Aorta (tissue), 5 donors: ENCODE measurements at regions not wholly inside any gene's neighbourhood (a gene's known extent, or its start where the extent isn't known, plus 50 kb on each side); places are given as distances from the start of the nearest gene placed in this dataset.

Source experiments
- ATAC-seq: fragments of 200-7000 bp; cut with Tn5 transposase; one replicate; pipeline ENCODE4 v1.9.1; 2022; ENCODE audit warnings: moderate library complexity; ENCODE audit not compliant: low FRiP score
- DNase-seq, 2 donors: peaks; one replicate each; pipeline ENCODE4 v3.0.0-alpha.2; 2020
- H3K27ac ChIP-seq, 2 donors: one replicate each; pipeline ENCODE4 v1.5.1; 2013; ENCODE audit warnings: low read length in 2 of 2, mild to moderate bottlenecking in 2 of 2, moderate library complexity in 2 of 2, control low read depth in 1 of 2, inconsistent platforms in 1 of 2, low read depth in 1 of 2
- H3K27me3 ChIP-seq, 2 donors: one replicate each; pipeline ENCODE4 v1.6.1; 2013; ENCODE audit warnings: control low read depth in 1 of 2, low read length in 1 of 2, mild to moderate bottlenecking in 1 of 2, moderate library complexity in 1 of 2; ENCODE audit not compliant: insufficient read depth in 2 of 2, control insufficient read depth in 1 of 2
- H3K36me3 ChIP-seq, 2 donors: one replicate each; pipeline ENCODE4 v1.6.1; 2013; ENCODE audit warnings: control low read depth in 1 of 2, low read length in 1 of 2, mild to moderate bottlenecking in 1 of 2; ENCODE audit not compliant: insufficient read depth in 2 of 2, control insufficient read depth in 1 of 2
- H3K4me1 ChIP-seq, 2 donors: one replicate each; pipeline ENCODE4 v1.6.1; 2013; ENCODE audit warnings: low read length in 2 of 2, control low read depth in 1 of 2, mild to moderate bottlenecking in 1 of 2, moderate library complexity in 1 of 2; ENCODE audit not compliant: insufficient read depth in 2 of 2, control insufficient read depth in 1 of 2
- H3K4me3 ChIP-seq, 2 donors: one replicate each; pipeline ENCODE4 v1.5.1; 2013; ENCODE audit warnings: low read length in 2 of 2, control low read depth in 1 of 2, mild to moderate bottlenecking in 1 of 2
- H3K9me3 ChIP-seq: one replicate; pipeline ENCODE4 v1.6.1; 2013; ENCODE audit warnings: mild to moderate bottlenecking, low read length; ENCODE audit not compliant: control insufficient read depth
- WGBS, 2 donors: extraction: QIAGEN DNeasy Blood & Tissue Kit; methylation state at CpG; one replicate each; pipeline ENCODE4 v1.1.7; 2013; 5-methylcytosine and 5-hydroxymethylcytosine counted together
- intact Hi-C, 2 donors: fragments of 100-400 bp; cut with DNase I; formaldehyde crosslinking; loops; one replicate each; pipeline versions ENCODE4 v1.14.2 to v1.15.0; 2022
- donor health status: healthy with polysubstance abuse.
- donor health status: Bipolar disorder and iron deficiency.
- donor health status: DM: no; HTN: no; CAD: no.
- donor health status: DM: no; HTN: no; CAD: no.
- donor health status: DM: yes; HTN: yes; CAD: no.

DNA sequence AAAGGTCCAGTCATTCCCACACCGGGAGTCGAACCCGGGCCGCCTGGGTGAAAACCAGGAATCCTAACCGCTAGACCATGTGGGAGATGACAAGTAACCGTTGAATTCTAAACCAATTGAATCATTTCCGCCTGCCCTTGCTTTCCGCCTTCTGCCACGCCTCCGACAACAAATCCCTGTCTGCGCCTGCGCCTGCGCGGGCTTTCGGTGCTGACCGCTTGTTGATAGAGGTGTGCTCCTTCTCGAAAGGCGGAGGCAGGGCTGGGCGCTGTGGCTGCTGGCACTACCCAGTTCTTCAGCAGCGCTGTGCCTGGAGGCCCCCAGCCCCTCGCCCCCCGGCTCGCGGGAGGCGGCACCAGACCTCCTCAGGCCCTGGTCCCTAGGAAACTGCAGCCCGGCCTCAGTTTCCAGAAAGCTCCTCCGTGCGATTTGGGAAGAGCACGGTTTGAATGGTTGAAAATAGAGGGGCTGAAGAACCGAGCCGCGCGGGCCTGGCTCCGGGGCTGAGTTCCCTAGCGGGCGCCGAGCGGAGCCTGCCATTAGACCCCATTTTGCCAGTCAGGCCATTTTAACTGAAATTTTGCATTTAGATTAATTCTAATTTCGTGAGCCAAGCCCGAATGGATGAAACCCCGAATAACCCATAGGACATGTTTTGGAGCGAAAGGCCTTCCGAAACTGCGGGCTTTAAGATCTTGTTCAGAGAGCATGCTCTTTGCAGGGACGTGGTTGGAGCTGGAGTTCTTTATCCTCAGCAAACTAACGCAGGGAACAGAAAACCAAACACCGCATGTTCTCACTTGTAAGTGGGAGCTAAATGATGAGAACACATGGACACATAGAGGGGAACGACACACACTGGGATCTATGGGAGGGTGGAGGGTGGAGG, 219.3 kb upstream of the ATP10A start:
- intact Hi-C loops: loop anchor here (1.0 to 5.0 kb wide), 2 partner anchors 31 to 105 kb away; no protein-coding TSS in a partner anchor
- Histone ChIP-seq H3K4me1 (no peaks in the 10 kb centered on the region), H3K27ac (peak overlapping the region; percentile 84 to 91), H3K36me3 (no peaks in the 10 kb centered on the region), H3K9me3 (no peaks in the 10 kb centered on the region), H3K27me3 (no peaks in the 10 kb centered on the region), H3K4me3 (peak overlapping the region; percentile 88 to 94)
- 0 to 1% methylated on average over 48 of the region's 48 CpGs for WGBS, 2 donors
- DNase-seq: peak; percentile 97 to 99
- peak; percentile 99 for ATAC-seq

GRCh38 chr15:26081758-26082220, 218.7 kb upstream of the ATP10A start:
- H3K27me3 ChIP-seq: no peaks in the 10 kb centered on the region
- no peaks in the 10 kb centered on the region for H3K4me1 ChIP-seq
- ATAC-seq (no peak), DNase-seq (no peak)
- peak overlapping the region in 1 of 2 donors; percentile 18 for H3K27ac ChIP-seq
- no peak overlapping the region for H3K4me3 ChIP-seq
- intact Hi-C loops: loop anchor here (1.0 to 5.0 kb wide), 2 partner anchors 30 to 104 kb away; no protein-coding TSS in a partner anchor
- no peaks in the 10 kb centered on the region for H3K9me3 ChIP-seq
- no peaks in the 10 kb centered on the region for H3K36me3 ChIP-seq
- 29 to 31% methylated on average over 10 of the region's 10 CpGs for WGBS, 2 donors

DNA sequence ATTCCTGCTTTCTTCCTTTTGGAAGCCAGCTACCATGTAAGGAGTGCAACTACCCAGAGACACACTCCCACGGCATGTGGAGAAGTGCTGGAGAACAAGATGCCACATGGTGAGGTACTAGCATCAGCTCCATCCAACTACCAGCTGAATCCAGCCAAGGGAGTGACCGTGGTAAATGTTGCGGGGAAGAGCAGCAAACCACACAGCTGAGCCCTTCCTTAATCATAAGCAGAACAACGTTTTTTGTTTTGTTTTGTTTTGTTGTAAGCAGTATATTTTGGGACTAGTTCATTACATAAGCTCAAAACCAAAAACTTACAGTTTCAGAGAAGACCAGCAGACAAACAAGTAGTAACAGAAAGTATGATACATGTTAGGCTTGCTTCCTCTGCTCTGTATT, 212.6 kb upstream of the ATP10A start:
- Histone ChIP-seq H3K4me1 (no peaks in the 10 kb centered on the region), H3K36me3 (no peaks in the 10 kb centered on the region), H3K4me3 (no peak overlapping the region), H3K27me3 (no peaks in the 10 kb centered on the region), H3K27ac (no peak overlapping the region), H3K9me3 (peaks cover 1% of the 10 kb centered on the region)
- DNase-seq (no peak), ATAC-seq (no peak)
- intact Hi-C loops: no loop called here
- WGBS, 2 donors: 81 to 84% methylated on average over 4 of the region's 4 CpGs

DNA sequence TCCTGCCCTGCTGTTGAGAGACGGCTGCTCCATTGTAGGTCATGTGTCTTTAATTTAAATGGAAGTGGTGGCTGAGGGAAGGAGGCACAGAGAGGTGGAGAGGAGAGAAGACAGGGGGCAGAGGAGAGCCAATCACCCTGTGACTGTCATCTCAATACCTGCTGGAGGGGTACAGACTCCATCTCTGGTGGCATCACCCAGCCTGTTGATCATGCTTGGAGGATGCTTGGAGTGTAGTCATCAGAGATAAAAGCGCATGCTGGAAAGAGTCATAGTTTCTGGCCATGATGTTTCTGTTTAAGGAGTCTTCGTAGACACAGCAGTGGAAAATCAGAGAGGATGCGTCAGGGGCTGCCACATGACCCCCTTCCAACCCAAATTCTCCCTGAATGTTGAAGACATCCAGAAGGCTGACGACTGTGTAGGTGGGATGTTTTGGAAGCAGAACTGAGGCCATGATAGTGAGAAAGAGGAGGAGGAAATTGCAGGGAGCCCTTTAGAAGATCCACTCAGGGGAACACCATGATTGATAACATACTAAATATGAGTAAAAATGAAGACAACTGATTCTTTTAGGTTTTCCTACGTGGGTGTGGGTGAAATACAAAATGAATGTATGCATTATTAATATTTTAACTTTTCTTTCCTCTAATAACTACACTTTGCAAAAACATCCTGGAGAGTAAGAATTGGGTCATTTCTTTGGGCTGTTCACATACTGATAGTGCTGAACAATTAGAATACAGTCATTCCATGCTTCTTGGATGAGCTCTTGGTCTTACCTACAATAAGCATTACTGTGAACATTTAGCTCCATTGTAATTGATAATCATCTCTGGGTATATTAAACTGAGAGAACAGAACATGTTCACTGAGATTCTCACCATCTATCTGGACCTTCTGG, 210.6 kb upstream of the ATP10A start:
- no peaks in the 10 kb centered on the region for H3K4me1 ChIP-seq

GRCh38 chr15:26070095-26070532, 207.0 kb upstream of the ATP10A start:
- H3K36me3 ChIP-seq: no peaks in the 10 kb centered on the region
- H3K27me3 ChIP-seq: no peaks in the 10 kb centered on the region
- 35 to 48% methylated on average over 8 of the region's 8 CpGs for WGBS, 2 donors
- H3K4me3 ChIP-seq: no peak overlapping the region
- no peak overlapping the region for H3K27ac ChIP-seq
- intact Hi-C loops: no loop called here
- DNase-seq: no peak
- no peak for ATAC-seq
- H3K4me1 ChIP-seq: no peaks in the 10 kb centered on the region
- H3K9me3 ChIP-seq: peaks cover 1% of the 10 kb centered on the region

More for the DNA sequence above, 210.6 kb upstream of the ATP10A start:
- Histone ChIP-seq H3K9me3 (peaks cover 1% of the 10 kb centered on the region), H3K27ac (no peak overlapping the region), H3K36me3 (no peaks in the 10 kb centered on the region), H3K27me3 (no peaks in the 10 kb centered on the region), H3K4me3 (no peak overlapping the region)
- intact Hi-C loops: no loop called here
- DNase-seq (no peak), ATAC-seq (no peak)
- 74 to 76% methylated on average over 6 of the region's 6 CpGs for WGBS, 2 donors

- Histone ChIP-seq H3K4me3 (no peak overlapping the region), H3K4me1 (no peaks in the 10 kb centered on the region), H3K27me3 (no peaks in the 10 kb centered on the region), H3K27ac (no peak overlapping the region), H3K36me3 (no peaks in the 10 kb centered on the region), H3K9me3 (peaks cover 1% of the 10 kb centered on the region)
- intact Hi-C loops: loop anchor here in 1 of 2 donors (10.0 kb wide), 1 partner anchor 64 kb away; no protein-coding TSS in a partner anchor
- DNase-seq (no peak), ATAC-seq (no peak)
- WGBS, 2 donors: 71 to 72% methylated on average over 1 of the region's 1 CpG
These were observed 206.1 kb upstream of the ATP10A start for GRCh38 chr15:26069231-26069641.

DNA sequence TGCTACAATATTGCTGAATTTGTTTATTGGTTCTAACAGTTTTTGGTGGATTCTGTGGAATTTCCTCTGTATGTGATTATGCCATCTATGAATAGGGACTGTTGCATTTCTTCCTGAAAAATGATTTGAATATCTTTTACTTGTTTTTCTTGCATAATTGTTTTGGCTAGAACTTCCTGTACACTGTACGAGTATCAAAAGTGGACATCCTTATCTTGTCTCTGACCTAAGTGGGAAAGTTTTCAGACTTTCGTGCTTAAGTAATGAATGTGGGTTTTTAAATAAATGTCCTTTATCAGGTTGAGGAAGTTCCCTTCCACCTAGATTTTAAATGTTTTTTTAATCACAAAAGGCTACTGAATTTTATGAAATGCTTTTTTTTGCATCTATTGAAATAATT, 203.8 kb upstream of the ATP10A start:
- intact Hi-C loops: loop anchor here in 1 of 2 donors (10.0 kb wide), 1 partner anchor 62 kb away; no protein-coding TSS in a partner anchor

GRCh38 chr15:26065723-26066122, 202.6 kb upstream of the ATP10A start:
- H3K36me3 ChIP-seq: no peaks in the 10 kb centered on the region
- ATAC-seq: no peak
- H3K27me3 ChIP-seq: peaks cover 0 to 2% of the 10 kb centered on the region in 2 donors
- no peaks in the 10 kb centered on the region for H3K9me3 ChIP-seq
- no peaks in the 10 kb centered on the region for H3K4me1 ChIP-seq
- no peak overlapping the region for H3K27ac ChIP-seq
- intact Hi-C loops: loop anchor here in 1 of 2 donors (10.0 kb wide), 1 partner anchor 61 kb away; no protein-coding TSS in a partner anchor
- 67 to 74% methylated on average over 2 of the region's 2 CpGs for WGBS, 2 donors
- no peak for DNase-seq
- no peak overlapping the region for H3K4me3 ChIP-seq

More for the DNA sequence above, 203.8 kb upstream of the ATP10A start:
- no peaks in the 10 kb centered on the region for H3K36me3 ChIP-seq
- no peaks in the 10 kb centered on the region for H3K9me3 ChIP-seq
- H3K4me1 ChIP-seq: no peaks in the 10 kb centered on the region
- WGBS, 2 donors: 50 to 53% methylated on average over 2 of the region's 2 CpGs
- no peak for ATAC-seq
- DNase-seq: no peak
- H3K4me3 ChIP-seq: no peak overlapping the region
- peaks cover 0 to 2% of the 10 kb centered on the region in 2 donors for H3K27me3 ChIP-seq
- H3K27ac ChIP-seq: no peak overlapping the region
